ENCODE measurements at regions not wholly inside any gene's neighbourhood (a gene's known extent, or its start where the extent isn't known, plus 50 kb on each side); places are given as distances from the start of the nearest gene placed in this dataset.

- TF ChIP-seq, protein P1, sequence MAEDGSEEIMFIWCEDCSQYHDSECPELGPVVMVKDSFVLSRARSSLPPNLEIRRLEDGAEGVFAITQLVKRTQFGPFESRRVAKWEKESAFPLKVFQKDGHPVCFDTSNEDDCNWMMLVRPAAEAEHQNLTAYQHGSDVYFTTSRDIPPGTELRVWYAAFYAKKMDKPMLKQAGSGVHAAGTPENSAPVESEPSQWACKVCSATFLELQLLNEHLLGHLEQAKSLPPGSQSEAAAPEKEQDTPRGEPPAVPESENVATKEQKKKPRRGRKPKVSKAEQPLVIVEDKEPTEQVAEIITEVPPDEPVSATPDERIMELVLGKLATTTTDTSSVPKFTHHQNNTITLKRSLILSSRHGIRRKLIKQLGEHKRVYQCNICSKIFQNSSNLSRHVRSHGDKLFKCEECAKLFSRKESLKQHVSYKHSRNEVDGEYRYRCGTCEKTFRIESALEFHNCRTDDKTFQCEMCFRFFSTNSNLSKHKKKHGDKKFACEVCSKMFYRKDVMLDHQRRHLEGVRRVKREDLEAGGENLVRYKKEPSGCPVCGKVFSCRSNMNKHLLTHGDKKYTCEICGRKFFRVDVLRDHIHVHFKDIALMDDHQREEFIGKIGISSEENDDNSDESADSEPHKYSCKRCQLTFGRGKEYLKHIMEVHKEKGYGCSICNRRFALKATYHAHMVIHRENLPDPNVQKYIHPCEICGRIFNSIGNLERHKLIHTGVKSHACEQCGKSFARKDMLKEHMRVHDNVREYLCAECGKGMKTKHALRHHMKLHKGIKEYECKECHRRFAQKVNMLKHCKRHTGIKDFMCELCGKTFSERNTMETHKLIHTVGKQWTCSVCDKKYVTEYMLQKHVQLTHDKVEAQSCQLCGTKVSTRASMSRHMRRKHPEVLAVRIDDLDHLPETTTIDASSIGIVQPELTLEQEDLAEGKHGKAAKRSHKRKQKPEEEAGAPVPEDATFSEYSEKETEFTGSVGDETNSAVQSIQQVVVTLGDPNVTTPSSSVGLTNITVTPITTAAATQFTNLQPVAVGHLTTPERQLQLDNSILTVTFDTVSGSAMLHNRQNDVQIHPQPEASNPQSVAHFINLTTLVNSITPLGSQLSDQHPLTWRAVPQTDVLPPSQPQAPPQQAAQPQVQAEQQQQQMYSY (CRISPR knock-in tag; IDR thresholded peaks at IDR 0.05), result no peak
- TF ChIP-seq DPF2 (IDR thresholded peaks at IDR 0.05) (no peak), SREBF1 (IDR thresholded peaks at IDR 0.05; ENCODE audit: low read length) (no peak), NRF1 (conservative IDR thresholded peaks at IDR 0.05; ENCODE audit: low read depth, low read length) (no peak)
Measured at GRCh38 chr9:93808115-93809029, 146.8 kb downstream of the BARX1 start (continued).

GRCh38 chr9:93807166-93808074 is 147.7 kb downstream of the BARX1 start:
- intact Hi-C loops (cut with micrococcal nuclease; ENCODE audit: unreplicated experiment) (no loop called here), in situ Hi-C loops (cut with MboI) (no loop called here)
- ChIA-PET CTCF (no interaction called here), POLR2A (interaction anchor here (0.6 kb wide), 1 partner anchor 1876 kb away, joined by 5 read pairs; no protein-coding TSS in a partner anchor), SMC1A (ENCODE audit: uncharacterized antibody, unreplicated experiment) (no interaction called here), RAD21 (ENCODE audit: unreplicated experiment) (no interaction called here)
- Histone ChIP-seq H4K20me1 (ENCODE audit: control insufficient read depth, insufficient read depth) (no peaks in the 10 kb centered on the region), H3K79me2 (ENCODE audit: control insufficient read depth, insufficient read depth, low read length) (no peaks in the 10 kb centered on the region), H3K9me3 (replicated peaks; ENCODE audit: control insufficient read depth, insufficient read depth, low read length) (no peaks in the 10 kb centered on the region), H3K27ac (ENCODE audit: control insufficient read depth, insufficient read depth) (no peak overlapping the region), H3K4me1 (ENCODE audit: control insufficient read depth, insufficient read depth, low read length) (no peaks in the 10 kb centered on the region), H3K27me3 (replicated peaks in 1 of 2; ENCODE audit: control insufficient read depth in 2 of 2, insufficient read depth in 2 of 2, low read length in 1 of 2) (no peaks in the 10 kb centered on the region; a peak in 1 of 4 replicates), H3K4me2 (ENCODE audit: control insufficient read depth, insufficient read depth) (no peak overlapping the region), H3K9ac (ENCODE audit: control insufficient read depth, insufficient read depth, low read length) (no peak overlapping the region), H2AFZ (ENCODE audit: control insufficient read depth, low read depth, low read length) (no peak overlapping the region), H3K4me3 (no peak overlapping the region), H3K36me3 (ENCODE audit: control insufficient read depth in 2 of 2, insufficient read depth in 2 of 2, low read length in 1 of 2) (no peaks in the 10 kb centered on the region)
- DNase-seq (ENCODE audit: low read depth, low spot score) (no peak), ATAC-seq (no peak), FAIRE-seq (no peak)
- 17% methylated on average over 13 of the region's 14 CpGs for whole genome bisulfite sequencing (ENCODE audit: insufficient coverage, insufficient replicate concordance, low lambda C conversion rate, missing lambda C conversion rate)
- no TSS peak for BruUV-seq (replicated peaks)
- TF ChIP-seq, protein P2, sequence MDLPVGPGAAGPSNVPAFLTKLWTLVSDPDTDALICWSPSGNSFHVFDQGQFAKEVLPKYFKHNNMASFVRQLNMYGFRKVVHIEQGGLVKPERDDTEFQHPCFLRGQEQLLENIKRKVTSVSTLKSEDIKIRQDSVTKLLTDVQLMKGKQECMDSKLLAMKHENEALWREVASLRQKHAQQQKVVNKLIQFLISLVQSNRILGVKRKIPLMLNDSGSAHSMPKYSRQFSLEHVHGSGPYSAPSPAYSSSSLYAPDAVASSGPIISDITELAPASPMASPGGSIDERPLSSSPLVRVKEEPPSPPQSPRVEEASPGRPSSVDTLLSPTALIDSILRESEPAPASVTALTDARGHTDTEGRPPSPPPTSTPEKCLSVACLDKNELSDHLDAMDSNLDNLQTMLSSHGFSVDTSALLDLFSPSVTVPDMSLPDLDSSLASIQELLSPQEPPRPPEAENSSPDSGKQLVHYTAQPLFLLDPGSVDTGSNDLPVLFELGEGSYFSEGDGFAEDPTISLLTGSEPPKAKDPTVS (IDR thresholded peaks at IDR 0.05; ENCODE audit: low read depth, low read length), result no peak
- TF ChIP-seq ZBED1 (IDR thresholded peaks at IDR 0.05; ENCODE audit: borderline replicate concordance) (no peak), WRNIP1 (IDR thresholded peaks at IDR 0.05; ENCODE audit: borderline replicate concordance, low read depth, low read length) (no peak), ZBTB11 (CRISPR knock-in tag; IDR thresholded peaks at IDR 0.05) (no peak), NR2C1 (IDR thresholded peaks at IDR 0.05) (no peak), CREM (IDR thresholded peaks at IDR 0.05; ENCODE audit: low read depth) (no peak), IKZF1 (conservative IDR thresholded peaks at IDR 0.05) (no peak), ZNF207 (IDR thresholded peaks at IDR 0.05; ENCODE audit: borderline replicate concordance) (no peak)
